Uterus (tissue), 2 donors: ENCODE measurements at regions not wholly inside any gene's neighbourhood (a gene's known extent, or its start where the extent isn't known, plus 50 kb on each side); places are given as distances from the start of the nearest gene placed in this dataset.

Source experiments
- POLR2A ChIP-seq, 2 donors: fragments of 450-650 bp; IDR thresholded peaks; one replicate each; pipeline ENCODE4 v1.6.1; 2016; ENCODE audit warnings: antibody characterized with exemption in 2 of 2, mild to moderate bottlenecking in 1 of 2, moderate library complexity in 1 of 2
- TF ChIP-seq, protein P1 (sequence below), 4 experiments: fragments of 200-600 bp in 2 of 4; fragments of 450-650 bp in 2 of 4; sonication (generic) in 2 of 4; IDR thresholded peaks; one replicate each; pipeline ENCODE4 v1.5.1; 2016 to 2019; ENCODE audit warnings: antibody characterized with exemption in 4 of 4, mild to moderate bottlenecking in 2 of 4, moderate library complexity in 1 of 4

DNA sequence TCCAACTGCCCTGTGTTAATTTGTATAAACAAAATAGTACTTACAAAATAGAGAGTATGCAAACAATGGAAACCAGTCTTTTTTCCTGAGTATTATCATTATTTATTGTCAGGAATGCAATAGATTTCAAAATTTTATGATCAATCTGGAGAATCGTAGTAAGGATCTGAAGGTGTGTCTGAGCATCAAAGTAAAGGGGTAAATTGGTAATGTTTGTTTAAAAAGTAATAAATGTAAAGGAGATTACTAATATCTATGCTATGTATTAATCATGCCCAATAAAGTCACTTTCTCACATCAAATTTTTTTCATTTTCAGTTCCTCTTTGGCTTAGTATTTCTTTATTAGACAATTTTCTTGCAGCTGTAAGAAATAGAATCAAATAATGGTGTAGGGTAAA is 1507.1 kb upstream of the PCDH7 start:
- TF ChIP-seq, protein P1, sequence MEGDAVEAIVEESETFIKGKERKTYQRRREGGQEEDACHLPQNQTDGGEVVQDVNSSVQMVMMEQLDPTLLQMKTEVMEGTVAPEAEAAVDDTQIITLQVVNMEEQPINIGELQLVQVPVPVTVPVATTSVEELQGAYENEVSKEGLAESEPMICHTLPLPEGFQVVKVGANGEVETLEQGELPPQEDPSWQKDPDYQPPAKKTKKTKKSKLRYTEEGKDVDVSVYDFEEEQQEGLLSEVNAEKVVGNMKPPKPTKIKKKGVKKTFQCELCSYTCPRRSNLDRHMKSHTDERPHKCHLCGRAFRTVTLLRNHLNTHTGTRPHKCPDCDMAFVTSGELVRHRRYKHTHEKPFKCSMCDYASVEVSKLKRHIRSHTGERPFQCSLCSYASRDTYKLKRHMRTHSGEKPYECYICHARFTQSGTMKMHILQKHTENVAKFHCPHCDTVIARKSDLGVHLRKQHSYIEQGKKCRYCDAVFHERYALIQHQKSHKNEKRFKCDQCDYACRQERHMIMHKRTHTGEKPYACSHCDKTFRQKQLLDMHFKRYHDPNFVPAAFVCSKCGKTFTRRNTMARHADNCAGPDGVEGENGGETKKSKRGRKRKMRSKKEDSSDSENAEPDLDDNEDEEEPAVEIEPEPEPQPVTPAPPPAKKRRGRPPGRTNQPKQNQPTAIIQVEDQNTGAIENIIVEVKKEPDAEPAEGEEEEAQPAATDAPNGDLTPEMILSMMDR (IDR thresholded peaks at IDR 0.05), result no peak
- no peak for TF ChIP-seq POLR2A (IDR thresholded peaks at IDR 0.05)
